PC-9 (cell line): ENCODE measurements at regions not wholly inside any gene's neighbourhood (a gene's known extent, or its start where the extent isn't known, plus 50 kb on each side); places are given as distances from the start of the nearest gene placed in this dataset.

Experiments used
- EZH2 ChIP-seq: fragments of 200-600 bp; sonication (generic); IDR thresholded peaks from 2 replicates; pipeline ENCODE4 v1.8.0; 2017; ENCODE audit warnings: antibody characterized with exemption, low read depth
- TF ChIP-seq, protein P1 (sequence below): fragments of 200-600 bp; sonication (generic); conservative IDR thresholded peaks from 2 replicates; pipeline ENCODE4 v1.6.1; 2017; ENCODE audit warnings: mixed run types, antibody characterized with exemption, mild to moderate bottlenecking, moderate library complexity

DNA sequence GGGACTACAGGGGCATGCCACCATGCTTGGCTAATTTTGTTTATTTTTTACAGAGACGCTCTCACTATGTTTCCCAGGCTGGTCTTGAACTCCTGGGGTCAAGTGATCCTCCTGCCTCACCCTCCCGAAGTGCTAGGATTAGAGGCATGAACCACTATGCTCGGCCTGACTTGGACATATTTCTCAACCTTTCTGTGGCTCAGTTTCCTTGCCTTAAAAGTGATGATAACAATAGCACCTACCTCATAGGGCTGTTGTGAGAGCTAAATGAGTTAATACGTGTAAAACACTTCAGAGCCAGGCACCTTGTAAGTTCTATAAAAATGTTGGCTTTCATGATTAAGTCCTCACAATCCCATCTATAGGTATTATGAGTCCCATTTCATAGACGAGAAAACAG lies 89.2 kb upstream of the METAP2 start:
- TF ChIP-seq, protein P1, sequence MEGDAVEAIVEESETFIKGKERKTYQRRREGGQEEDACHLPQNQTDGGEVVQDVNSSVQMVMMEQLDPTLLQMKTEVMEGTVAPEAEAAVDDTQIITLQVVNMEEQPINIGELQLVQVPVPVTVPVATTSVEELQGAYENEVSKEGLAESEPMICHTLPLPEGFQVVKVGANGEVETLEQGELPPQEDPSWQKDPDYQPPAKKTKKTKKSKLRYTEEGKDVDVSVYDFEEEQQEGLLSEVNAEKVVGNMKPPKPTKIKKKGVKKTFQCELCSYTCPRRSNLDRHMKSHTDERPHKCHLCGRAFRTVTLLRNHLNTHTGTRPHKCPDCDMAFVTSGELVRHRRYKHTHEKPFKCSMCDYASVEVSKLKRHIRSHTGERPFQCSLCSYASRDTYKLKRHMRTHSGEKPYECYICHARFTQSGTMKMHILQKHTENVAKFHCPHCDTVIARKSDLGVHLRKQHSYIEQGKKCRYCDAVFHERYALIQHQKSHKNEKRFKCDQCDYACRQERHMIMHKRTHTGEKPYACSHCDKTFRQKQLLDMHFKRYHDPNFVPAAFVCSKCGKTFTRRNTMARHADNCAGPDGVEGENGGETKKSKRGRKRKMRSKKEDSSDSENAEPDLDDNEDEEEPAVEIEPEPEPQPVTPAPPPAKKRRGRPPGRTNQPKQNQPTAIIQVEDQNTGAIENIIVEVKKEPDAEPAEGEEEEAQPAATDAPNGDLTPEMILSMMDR: no peak
- TF ChIP-seq EZH2: no peak
